Mesenchymal stem cell (in vitro differentiated cells and primary cell): ENCODE measurements at regions not wholly inside any gene's neighbourhood (a gene's known extent, or its start where the extent isn't known, plus 50 kb on each side); places are given as distances from the start of the nearest gene placed in this dataset.

Experiments
- DNase-seq: peaks from one replicate; pipeline ENCODE4 v3.0.0-alpha.2; 2013
- H2AFZ ChIP-seq: one replicate; pipeline ENCODE4 v1.6.1; 2013; ENCODE audit warnings: low read depth, mild to moderate bottlenecking, control low read depth, inconsistent platforms, low read length, moderate library complexity
- H2AK5ac ChIP-seq: 2 replicates; pipeline ENCODE4 v1.6.1; 2013; ENCODE audit warnings: low read length, moderate library complexity, mild to moderate bottlenecking, inconsistent platforms; ENCODE audit not compliant: severe bottlenecking
- H2BK120ac ChIP-seq: one replicate; pipeline ENCODE4 v1.6.1; 2013; ENCODE audit warnings: low read depth, mild to moderate bottlenecking, inconsistent platforms, low read length, moderate library complexity
- H2BK12ac ChIP-seq, 2 experiments: one replicate each; pipeline ENCODE4 v1.6.1; 2013; ENCODE audit warnings: inconsistent platforms in 2 of 2, low read length in 2 of 2, mild to moderate bottlenecking in 2 of 2, moderate library complexity in 2 of 2, control low read depth in 1 of 2
- H2BK15ac ChIP-seq: one replicate; pipeline ENCODE4 v1.6.1; 2013; ENCODE audit warnings: mild to moderate bottlenecking, low read depth, inconsistent platforms; ENCODE audit not compliant: poor library complexity, severe bottlenecking
- H2BK5ac ChIP-seq: 2 replicates; pipeline ENCODE4 v1.6.1; 2013; ENCODE audit warnings: low read depth, mild to moderate bottlenecking, low read length, control low read depth, inconsistent platforms; ENCODE audit not compliant: poor library complexity, severe bottlenecking
- H3K14ac ChIP-seq, 2 experiments: one replicate each; pipeline ENCODE4 v1.6.1; 2013; ENCODE audit warnings: inconsistent platforms in 2 of 2, low read length in 2 of 2, control low read depth in 1 of 2, mild to moderate bottlenecking in 1 of 2, moderate library complexity in 1 of 2
- H3K18ac ChIP-seq, 2 experiments: one replicate each; pipeline ENCODE4 v1.6.1; 2013; ENCODE audit warnings: inconsistent platforms in 2 of 2, low read length in 2 of 2, control low read depth in 1 of 2, low read depth in 1 of 2, mild to moderate bottlenecking in 1 of 2
- H3K23ac ChIP-seq, 2 experiments: one replicate each; pipeline ENCODE4 v1.6.1; 2013; ENCODE audit warnings: inconsistent platforms in 2 of 2, low read length in 2 of 2, mild to moderate bottlenecking in 2 of 2, moderate library complexity in 2 of 2, control low read depth in 1 of 2
- H3K27ac ChIP-seq: 2 replicates; pipeline ENCODE4 v1.5.1; 2013; ENCODE audit warnings: mild to moderate bottlenecking, moderate library complexity, low read length, control low read depth, inconsistent platforms; ENCODE audit not compliant: poor library complexity, severe bottlenecking
- H3K27me3 ChIP-seq, 2 experiments: 2 replicates each; pipeline versions ENCODE4 v1.6.1 to v1.7.0; 2013; ENCODE audit warnings: low read length in 2 of 2, mild to moderate bottlenecking in 2 of 2, moderate library complexity in 2 of 2, control low read depth in 1 of 2, inconsistent platforms in 1 of 2; ENCODE audit not compliant: control insufficient read depth in 1 of 2, insufficient read depth in 1 of 2
- H3K36me3 ChIP-seq, 2 experiments: 2 replicates each; pipeline versions ENCODE4 v1.6.1 to v1.7.0; 2013; ENCODE audit warnings: low read length in 2 of 2, control low read depth in 1 of 2, inconsistent platforms in 1 of 2, low read depth in 1 of 2, mild to moderate bottlenecking in 1 of 2; ENCODE audit not compliant: insufficient read depth in 2 of 2, control insufficient read depth in 1 of 2
- H3K4ac ChIP-seq, 2 experiments: one replicate each; pipeline ENCODE4 v1.6.1; 2013; ENCODE audit warnings: inconsistent platforms in 2 of 2, low read length in 2 of 2, mild to moderate bottlenecking in 2 of 2, moderate library complexity in 2 of 2, control low read depth in 1 of 2, low read depth in 1 of 2
- H3K4me1 ChIP-seq: 2 replicates; pipeline ENCODE4 v1.6.1; 2013; ENCODE audit warnings: low read depth, low read length, control low read depth; ENCODE audit not compliant: control insufficient read depth, insufficient read depth
- H3K4me2 ChIP-seq: 2 replicates; pipeline ENCODE4 v1.6.1; 2013; ENCODE audit warnings: low read length, mild to moderate bottlenecking, inconsistent platforms; ENCODE audit not compliant: poor library complexity, severe bottlenecking
- H3K4me3 ChIP-seq, 2 experiments: 2 replicates each; pipeline versions ENCODE4 v1.5.1 to v1.7.0; 2013; ENCODE audit warnings: low read length in 2 of 2, mild to moderate bottlenecking in 2 of 2, control low read depth in 1 of 2, low read depth in 1 of 2; ENCODE audit not compliant: insufficient read depth in 1 of 2
- H3K79me1 ChIP-seq: replicated peaks from 2 replicates; pipeline ENCODE4 v1.6.1; 2013; ENCODE audit warnings: mild to moderate bottlenecking, control low read depth, low read length, inconsistent platforms; ENCODE audit not compliant: poor library complexity, severe bottlenecking
- H3K9ac ChIP-seq: 2 replicates; pipeline ENCODE4 v1.7.0; 2013; ENCODE audit warnings: mild to moderate bottlenecking, low read length, moderate library complexity
- H3K9me3 ChIP-seq: 2 replicates; pipeline ENCODE4 v1.7.0; 2013; ENCODE audit warnings: mild to moderate bottlenecking, low read length; ENCODE audit not compliant: control insufficient read depth
- H4K8ac ChIP-seq: one replicate; pipeline ENCODE4 v1.6.1; 2013; ENCODE audit warnings: inconsistent platforms, mild to moderate bottlenecking, low read length, moderate library complexity
- H4K91ac ChIP-seq: one replicate; pipeline ENCODE4 v1.6.1; 2013; ENCODE audit warnings: mild to moderate bottlenecking, low read length, inconsistent platforms
- WGBS: methylation state at CpG from one replicate; pipeline ENCODE4 v1.1.7; 2013; ENCODE audit warnings: mixed read lengths; 5-methylcytosine and 5-hydroxymethylcytosine counted together

GRCh38 chr5:36377192-36377591 is 75.5 kb upstream of the RANBP3L start:
- Histone ChIP-seq H3K18ac (no peak overlapping the region), H3K27me3 (peaks cover 0 to 8% of the 10 kb centered on the region in 2 experiments), H3K27ac (no peak overlapping the region), H2BK5ac (no peak overlapping the region), H2AK5ac (no peak overlapping the region), H3K4me1 (peaks cover 3% of the 10 kb centered on the region), H3K4me2 (no peak overlapping the region), H3K79me1 (no peaks in the 10 kb centered on the region), H3K23ac (no peak overlapping the region), H3K4me3 (no peak overlapping the region), H2BK15ac (no peak overlapping the region), H4K8ac (no peak overlapping the region), H4K91ac (no peak overlapping the region), H3K14ac (no peak overlapping the region), H2AFZ (no peak overlapping the region), H3K9me3 (no peaks in the 10 kb centered on the region), H3K9ac (no peak overlapping the region), H2BK120ac (no peak overlapping the region), H3K36me3 (no peaks in the 10 kb centered on the region), H3K4ac (no peak overlapping the region), H2BK12ac (no peak overlapping the region)
- DNase-seq = no peak
- 86% methylated on average over 2 of the region's 2 CpGs for WGBS

DNA sequence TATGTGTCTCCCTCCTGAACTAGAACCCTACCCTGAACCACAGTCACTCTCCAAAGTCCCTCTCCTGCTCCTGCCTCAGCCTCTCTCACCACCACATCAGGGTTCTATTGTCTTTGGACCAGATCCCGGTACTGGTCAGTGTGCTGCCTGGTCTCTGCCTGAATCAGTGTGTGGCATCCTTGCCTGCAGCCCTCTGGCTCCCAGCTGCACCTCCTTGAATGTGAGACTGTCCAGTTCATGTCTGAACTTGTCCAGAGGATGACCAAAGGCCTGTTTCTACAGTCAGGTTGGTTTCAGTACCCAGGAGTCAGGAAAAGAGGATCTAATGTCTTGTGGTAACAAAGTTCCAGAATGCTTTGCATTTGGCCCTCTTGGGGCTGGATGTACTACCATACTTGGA is 76.8 kb upstream of the RANBP3L start:
- Histone ChIP-seq H4K8ac (no peak overlapping the region), H2AFZ (no peak overlapping the region), H2AK5ac (no peak overlapping the region), H3K4me3 (no peak overlapping the region), H2BK120ac (no peak overlapping the region), H3K23ac (no peak overlapping the region), H3K79me1 (no peaks in the 10 kb centered on the region), H3K4ac (no peak overlapping the region), H3K4me1 (peaks cover 3% of the 10 kb centered on the region), H3K9me3 (no peaks in the 10 kb centered on the region), H3K9ac (peak overlapping the region; percentile 8), H2BK12ac (no peak overlapping the region), H2BK15ac (no peak overlapping the region), H3K27ac (no peak overlapping the region), H4K91ac (no peak overlapping the region), H3K27me3 (peaks cover 0 to 8% of the 10 kb centered on the region in 2 experiments), H3K36me3 (no peaks in the 10 kb centered on the region), H3K14ac (no peak overlapping the region), H3K18ac (no peak overlapping the region), H3K4me2 (no peak overlapping the region), H2BK5ac (no peak overlapping the region)
- 93% methylated on average over 1 of the region's 1 CpG for WGBS
- no peak for DNase-seq

DNA sequence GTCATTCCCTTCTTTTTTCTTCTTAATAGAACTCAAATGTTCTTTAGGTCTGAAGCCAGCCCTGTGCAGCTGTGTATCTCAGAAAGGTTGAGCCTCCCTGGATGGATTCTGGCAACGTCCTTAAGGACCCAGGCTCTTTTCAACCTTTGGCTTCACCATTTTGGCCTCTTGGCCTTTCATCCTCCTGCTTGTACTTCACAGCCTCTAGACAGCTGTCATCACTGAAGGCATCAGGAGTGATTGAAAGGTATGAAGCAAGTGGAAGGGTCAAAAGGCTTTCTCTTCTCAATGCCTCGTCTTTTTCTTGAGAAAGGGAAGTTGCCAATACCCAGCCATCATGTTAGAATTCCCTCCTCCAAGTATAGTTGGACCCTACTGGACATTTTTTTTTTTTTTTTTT is 81.2 kb upstream of the RANBP3L start:
- no peaks in the 10 kb centered on the region for H3K9me3 ChIP-seq
- H3K4me1 ChIP-seq = no peaks in the 10 kb centered on the region
- no peak overlapping the region for H2BK15ac ChIP-seq
- WGBS = 40% methylated on average over 1 of the region's 2 CpGs
- no peaks in the 10 kb centered on the region for H3K36me3 ChIP-seq
- no peak for DNase-seq
- H4K8ac ChIP-seq = no peak overlapping the region
- H4K91ac ChIP-seq = no peak overlapping the region
- no peak overlapping the region for H3K14ac ChIP-seq
- no peak overlapping the region for H3K4ac ChIP-seq
- no peak overlapping the region for H2AK5ac ChIP-seq
- no peak overlapping the region for H3K23ac ChIP-seq
- H3K4me3 ChIP-seq = no peak overlapping the region
- no peak overlapping the region for H3K27ac ChIP-seq
- no peak overlapping the region for H2AFZ ChIP-seq
- no peaks in the 10 kb centered on the region for H3K79me1 ChIP-seq
- peaks cover 0 to 8% of the 10 kb centered on the region in 2 experiments for H3K27me3 ChIP-seq
- H3K4me2 ChIP-seq = no peak overlapping the region
- no peak overlapping the region for H3K18ac ChIP-seq
- H2BK120ac ChIP-seq = no peak overlapping the region
- no peak overlapping the region for H2BK5ac ChIP-seq
- H2BK12ac ChIP-seq = no peak overlapping the region
- no peak overlapping the region for H3K9ac ChIP-seq

DNA sequence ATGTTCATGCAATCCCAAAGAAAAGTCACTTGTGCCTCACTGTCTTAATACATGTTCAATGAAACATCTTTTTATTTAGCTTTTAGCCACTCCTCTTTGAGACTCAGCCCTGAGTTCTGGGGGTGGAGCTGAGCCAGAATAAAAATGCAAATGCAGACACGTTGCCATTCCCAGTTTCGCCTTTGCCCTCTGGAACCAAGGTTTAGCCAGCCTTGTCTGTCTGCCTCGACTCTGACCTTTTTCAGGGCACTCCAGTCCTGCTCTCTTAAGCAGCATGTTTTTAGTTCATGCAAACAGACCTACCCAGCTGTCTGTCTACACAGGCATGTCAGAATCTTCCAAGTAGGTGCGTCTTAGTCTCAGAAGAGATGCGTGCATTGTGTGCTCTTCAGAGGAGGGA is 82.2 kb upstream of the RANBP3L start:
- Histone ChIP-seq H2AK5ac (no peak overlapping the region), H3K23ac (no peak overlapping the region), H3K4ac (no peak overlapping the region), H2AFZ (no peak overlapping the region), H3K9me3 (no peaks in the 10 kb centered on the region), H3K27ac (no peak overlapping the region), H2BK12ac (no peak overlapping the region), H3K14ac (no peak overlapping the region), H3K4me1 (no peaks in the 10 kb centered on the region), H3K4me2 (no peak overlapping the region), H2BK5ac (no peak overlapping the region), H3K27me3 (peaks cover 0 to 8% of the 10 kb centered on the region in 2 experiments), H3K18ac (no peak overlapping the region), H4K8ac (no peak overlapping the region), H3K9ac (no peak overlapping the region), H4K91ac (no peak overlapping the region), H2BK15ac (no peak overlapping the region), H3K4me3 (no peak overlapping the region), H2BK120ac (no peak overlapping the region), H3K79me1 (no peaks in the 10 kb centered on the region), H3K36me3 (no peaks in the 10 kb centered on the region)
- WGBS = 84% methylated on average over 5 of the region's 5 CpGs
- DNase-seq = no peak
